Gastroesophageal sphincter (tissue), 3 donors: ENCODE measurements at regions not wholly inside any gene's neighbourhood (a gene's known extent, or its start where the extent isn't known, plus 50 kb on each side); places are given as distances from the start of the nearest gene placed in this dataset.

Experiments used
- EP300 ChIP-seq: sonication (generic); formaldehyde crosslinking; IDR thresholded peaks from one replicate; pipeline ENCODE4 v1.6.1; 2017; ENCODE audit warnings: antibody characterized with exemption, mild to moderate bottlenecking
- TF ChIP-seq, protein P1 (sequence below), 4 experiments: fragments of 200-600 bp in 2 of 4; fragments of 450-650 bp in 2 of 4; sonication (generic) in 1 of 4; IDR thresholded peaks; one replicate each; pipeline ENCODE4 v1.5.1; 2017 to 2019; ENCODE audit warnings: antibody characterized with exemption in 4 of 4, mild to moderate bottlenecking in 2 of 4, moderate library complexity in 2 of 4

DNA sequence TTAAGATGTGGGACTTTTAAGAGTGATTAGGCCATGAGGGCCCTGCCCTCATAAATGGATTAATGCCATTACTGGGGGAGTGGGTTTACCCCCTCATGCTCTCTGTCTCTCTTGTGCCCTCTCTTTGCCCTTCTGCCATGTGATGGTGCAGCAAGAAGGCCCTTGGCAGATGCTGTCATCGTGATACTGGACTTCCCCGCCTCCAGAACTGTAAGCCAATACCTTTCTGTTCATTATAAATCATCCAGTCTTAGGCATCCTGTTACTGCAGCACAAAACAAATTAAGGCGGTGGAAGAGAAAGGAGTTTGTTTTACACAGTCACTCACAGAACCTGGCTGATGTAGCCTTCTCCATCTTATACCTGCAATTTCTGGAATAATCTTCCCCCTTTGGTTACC, 360.3 kb upstream of the TBL1XR1 start:
- TF ChIP-seq, protein P1, sequence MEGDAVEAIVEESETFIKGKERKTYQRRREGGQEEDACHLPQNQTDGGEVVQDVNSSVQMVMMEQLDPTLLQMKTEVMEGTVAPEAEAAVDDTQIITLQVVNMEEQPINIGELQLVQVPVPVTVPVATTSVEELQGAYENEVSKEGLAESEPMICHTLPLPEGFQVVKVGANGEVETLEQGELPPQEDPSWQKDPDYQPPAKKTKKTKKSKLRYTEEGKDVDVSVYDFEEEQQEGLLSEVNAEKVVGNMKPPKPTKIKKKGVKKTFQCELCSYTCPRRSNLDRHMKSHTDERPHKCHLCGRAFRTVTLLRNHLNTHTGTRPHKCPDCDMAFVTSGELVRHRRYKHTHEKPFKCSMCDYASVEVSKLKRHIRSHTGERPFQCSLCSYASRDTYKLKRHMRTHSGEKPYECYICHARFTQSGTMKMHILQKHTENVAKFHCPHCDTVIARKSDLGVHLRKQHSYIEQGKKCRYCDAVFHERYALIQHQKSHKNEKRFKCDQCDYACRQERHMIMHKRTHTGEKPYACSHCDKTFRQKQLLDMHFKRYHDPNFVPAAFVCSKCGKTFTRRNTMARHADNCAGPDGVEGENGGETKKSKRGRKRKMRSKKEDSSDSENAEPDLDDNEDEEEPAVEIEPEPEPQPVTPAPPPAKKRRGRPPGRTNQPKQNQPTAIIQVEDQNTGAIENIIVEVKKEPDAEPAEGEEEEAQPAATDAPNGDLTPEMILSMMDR (IDR thresholded peaks at IDR 0.05): no peak
- TF ChIP-seq EP300: no peak
